Hippocampal formation (tissue), 2 donors: ENCODE measurements at regions not wholly inside any gene's neighbourhood (a gene's known extent, or its start where the extent isn't known, plus 50 kb on each side); places are given as distances from the start of the nearest gene placed in this dataset.

Source experiments
- DNase-seq, 2 donors: peaks; one replicate each; lab custom pipeline; 2025; lab: John Stamatoyannopoulos, UW

DNA sequence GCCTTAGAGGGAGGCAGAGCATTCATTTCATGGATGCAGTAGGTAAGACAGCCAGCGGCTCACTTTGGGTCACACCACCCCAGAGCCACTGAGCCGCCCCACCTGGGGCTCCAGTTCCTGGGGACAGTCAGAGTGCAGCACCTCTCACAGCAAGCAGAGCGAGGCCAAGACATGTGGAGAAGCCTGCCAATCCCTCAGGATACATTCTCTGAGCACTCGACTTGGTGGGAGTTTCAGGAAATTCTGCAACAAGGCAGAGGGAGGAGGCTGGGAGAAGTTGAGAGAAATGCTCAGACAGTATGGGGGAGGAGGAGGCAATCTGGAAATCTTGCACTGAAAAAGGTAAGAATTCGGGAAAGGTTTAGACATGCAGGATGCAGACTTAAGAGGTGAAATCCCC is 60.8 kb upstream of the WLS start:
- DNase-seq: no peak

DNA sequence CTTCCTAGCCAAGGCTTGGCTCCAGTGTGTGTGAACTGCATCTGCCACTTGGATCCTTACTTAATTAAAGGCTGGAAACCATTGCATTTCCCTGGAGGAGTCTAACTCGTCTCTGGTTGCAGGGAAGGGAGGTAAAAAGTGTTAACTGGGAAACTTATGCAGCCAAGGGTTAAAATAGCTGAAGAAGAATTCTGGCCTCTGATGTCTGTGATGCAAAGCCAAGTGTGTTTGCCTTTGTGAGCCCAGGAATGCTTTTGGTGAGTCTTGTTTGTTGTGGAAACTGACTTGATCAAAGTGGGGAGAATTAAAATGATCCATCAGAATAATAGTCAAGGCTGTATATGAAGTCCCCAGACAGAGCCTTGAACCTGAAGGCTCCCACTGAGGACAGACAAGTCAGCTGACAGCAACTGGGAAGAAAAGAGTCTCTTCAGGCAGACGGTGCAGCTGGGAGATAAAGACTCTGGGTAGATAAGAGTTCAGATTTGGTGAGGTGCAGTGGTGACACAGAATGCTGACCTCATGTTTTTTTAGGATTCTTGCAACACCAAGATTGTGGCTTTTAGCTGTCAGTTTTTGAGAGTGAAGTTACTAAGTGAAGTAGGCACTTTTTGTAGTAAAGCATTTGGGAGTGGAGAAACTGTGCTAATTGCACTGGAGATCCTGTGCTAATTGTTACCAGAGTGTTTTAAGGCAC is 59.5 kb upstream of the WLS start:
- DNase-seq: no peak

DNA sequence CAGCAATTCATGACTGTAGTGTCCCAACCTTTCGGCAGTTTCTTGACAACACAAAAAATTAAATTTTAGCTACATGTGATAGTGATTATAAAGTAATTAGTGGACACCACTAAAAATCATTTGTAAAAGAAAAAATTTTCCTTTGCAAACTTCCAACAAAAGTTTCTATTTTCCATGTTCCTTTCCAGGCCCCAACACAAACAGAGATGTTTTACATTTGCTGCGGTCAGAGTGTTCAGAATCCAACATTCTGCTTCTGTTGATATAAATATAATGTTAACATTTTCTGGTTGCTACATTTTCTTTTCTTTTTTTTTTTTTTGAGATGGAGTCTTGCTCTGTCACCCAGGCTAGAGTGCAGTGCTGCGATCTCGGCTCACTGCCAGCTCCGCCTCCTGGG is 54.9 kb upstream of the WLS start:
- no peak for DNase-seq

DNA sequence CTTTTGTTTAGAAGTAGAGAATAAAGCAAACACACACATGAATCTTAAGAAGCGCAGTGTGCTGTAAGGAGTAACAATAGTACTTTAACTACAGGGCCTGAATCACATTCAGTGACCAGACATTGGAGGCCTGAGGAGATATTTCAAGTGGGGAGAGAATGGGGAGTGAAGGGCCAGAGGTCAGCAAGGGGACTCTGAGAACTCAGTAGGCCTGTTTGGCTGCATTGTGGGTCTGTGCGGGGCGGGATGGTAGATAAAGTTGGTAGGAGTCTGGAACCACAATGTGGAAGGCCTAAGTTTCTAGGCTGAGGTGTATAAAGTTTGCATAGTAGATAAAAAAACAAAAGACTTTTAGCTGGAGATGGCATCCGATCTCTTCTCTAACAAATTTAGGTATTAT is 52.7 kb upstream of the WLS start:
- no peak for DNase-seq

DNA sequence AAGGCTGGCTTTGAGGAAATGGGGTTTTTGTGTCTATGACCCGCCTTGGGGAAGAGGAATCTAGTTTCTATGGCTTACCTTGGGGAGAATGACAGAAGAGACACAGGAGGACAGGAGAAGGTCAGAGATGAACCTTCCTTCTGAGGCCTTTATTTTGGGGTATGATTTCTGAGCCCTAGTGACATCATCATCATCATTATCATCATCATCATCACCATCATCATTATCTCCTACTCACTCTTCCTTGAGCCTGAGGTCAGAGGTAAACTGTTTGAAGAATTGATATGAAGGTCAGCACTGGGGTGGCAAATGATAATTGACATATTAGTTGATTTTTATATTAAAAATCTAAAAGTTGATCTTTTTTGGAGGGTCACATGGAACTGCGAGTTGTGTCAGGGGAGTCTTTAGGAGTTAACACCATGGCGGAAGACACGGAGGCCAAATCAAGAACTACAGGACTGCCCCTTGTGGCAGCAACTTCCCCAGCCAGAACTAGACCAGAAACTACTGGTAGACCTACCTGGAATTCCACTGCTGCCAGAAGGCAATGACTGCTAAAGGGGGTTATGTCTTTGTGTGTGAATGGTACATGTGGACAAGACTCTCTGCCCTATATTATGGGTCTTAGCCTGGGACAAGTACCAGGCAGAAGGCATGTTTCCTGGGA is 49.8 kb upstream of the WLS start:
- no peak for DNase-seq
